ENCODE measurements at regions not wholly inside any gene's neighbourhood (a gene's known extent, or its start where the extent isn't known, plus 50 kb on each side); places are given as distances from the start of the nearest gene placed in this dataset.

GRCh38 chr2:198698230-198698629, 759.5 kb downstream of the SATB2 start:
- Histone ChIP-seq H4K8ac (ENCODE audit: low read length) (no peak overlapping the region), H3K4me1 (ENCODE audit: control insufficient read depth, insufficient read depth, low read depth, low read length) (no peaks in the 10 kb centered on the region), H2AK5ac (ENCODE audit: low read length, severe bottlenecking) (no peak overlapping the region)

GRCh38 chr2:198697794-198698193, 759.9 kb downstream of the SATB2 start:
- Histone ChIP-seq H3K9me3 (ENCODE audit: control insufficient read depth, low read length) (no peaks in the 10 kb centered on the region), H3K79me1 (replicated peaks; ENCODE audit: low read length, poor library complexity, severe bottlenecking) (no peaks in the 10 kb centered on the region), H3K18ac (ENCODE audit: low read depth in 1 of 2, low read length in 2 of 2) (no peak overlapping the region), H3K4me3 (ENCODE audit: insufficient read depth in 1 of 2, low read depth in 1 of 2, low read length in 2 of 2) (no peak overlapping the region), H2BK5ac (ENCODE audit: low read depth, low read length, poor library complexity, severe bottlenecking) (no peak overlapping the region), H2BK120ac (ENCODE audit: low read depth, low read length) (no peak overlapping the region), H3K9ac (ENCODE audit: low read length) (no peak overlapping the region), H3K27ac (ENCODE audit: low read length, poor library complexity, severe bottlenecking) (no peak overlapping the region), H2AFZ (ENCODE audit: low read depth, low read length) (no peak overlapping the region), H3K36me3 (ENCODE audit: control insufficient read depth in 1 of 2, insufficient read depth in 2 of 2, low read depth in 1 of 2, low read length in 2 of 2) (no peaks in the 10 kb centered on the region), H3K4me2 (ENCODE audit: low read length, poor library complexity, severe bottlenecking) (no peak overlapping the region), H4K8ac (ENCODE audit: low read length) (no peak overlapping the region), H3K4me1 (ENCODE audit: control insufficient read depth, insufficient read depth, low read depth, low read length) (no peaks in the 10 kb centered on the region), H2BK12ac (ENCODE audit: low read length in 2 of 2) (no peak overlapping the region), H2BK15ac (ENCODE audit: low read depth, poor library complexity, severe bottlenecking) (no peak overlapping the region), H3K23ac (ENCODE audit: low read length in 2 of 2) (no peak overlapping the region), H3K4ac (ENCODE audit: low read depth in 1 of 2, low read length in 2 of 2) (no peak overlapping the region), H3K27me3 (ENCODE audit: control insufficient read depth in 1 of 2, insufficient read depth in 1 of 2, low read length in 2 of 2) (no peaks in the 10 kb centered on the region), H4K91ac (ENCODE audit: low read length) (no peak overlapping the region), H3K14ac (ENCODE audit: low read length in 2 of 2) (no peak overlapping the region), H2AK5ac (ENCODE audit: low read length, severe bottlenecking) (no peak overlapping the region)
- no peak for DNase-seq

More at GRCh38 chr2:198698230-198698629, 759.5 kb downstream of the SATB2 start:
- no peak overlapping the region for H3K4me3 ChIP-seq (ENCODE audit: insufficient read depth in 1 of 2, low read depth in 1 of 2, low read length in 2 of 2)
- no peak overlapping the region for H3K14ac ChIP-seq (ENCODE audit: low read length in 2 of 2)
- no peaks in the 10 kb centered on the region for H3K9me3 ChIP-seq (ENCODE audit: control insufficient read depth, low read length)
- H3K18ac ChIP-seq (ENCODE audit: low read depth in 1 of 2, low read length in 2 of 2): no peak overlapping the region
- H4K91ac ChIP-seq (ENCODE audit: low read length): no peak overlapping the region
- DNase-seq: no peak
- no peak overlapping the region for H2BK5ac ChIP-seq (ENCODE audit: low read depth, low read length, poor library complexity, severe bottlenecking)
- no peak overlapping the region for H2BK120ac ChIP-seq (ENCODE audit: low read depth, low read length)
- no peak overlapping the region for H3K4me2 ChIP-seq (ENCODE audit: low read length, poor library complexity, severe bottlenecking)
- H3K36me3 ChIP-seq (ENCODE audit: control insufficient read depth in 1 of 2, insufficient read depth in 2 of 2, low read depth in 1 of 2, low read length in 2 of 2): no peaks in the 10 kb centered on the region
- no peak overlapping the region for H2BK15ac ChIP-seq (ENCODE audit: low read depth, poor library complexity, severe bottlenecking)
- no peak overlapping the region for H2AFZ ChIP-seq (ENCODE audit: low read depth, low read length)
- H3K27me3 ChIP-seq (ENCODE audit: control insufficient read depth in 1 of 2, insufficient read depth in 1 of 2, low read length in 2 of 2): no peaks in the 10 kb centered on the region
- H3K9ac ChIP-seq (ENCODE audit: low read length): no peak overlapping the region
- H3K23ac ChIP-seq (ENCODE audit: low read length in 2 of 2): no peak overlapping the region
- no peak overlapping the region for H3K4ac ChIP-seq (ENCODE audit: low read depth in 1 of 2, low read length in 2 of 2)
- H2BK12ac ChIP-seq (ENCODE audit: low read length in 2 of 2): no peak overlapping the region
- no peak overlapping the region for H3K27ac ChIP-seq (ENCODE audit: low read length, poor library complexity, severe bottlenecking)
- H3K79me1 ChIP-seq (replicated peaks; ENCODE audit: low read length, poor library complexity, severe bottlenecking): no peaks in the 10 kb centered on the region

DNA sequence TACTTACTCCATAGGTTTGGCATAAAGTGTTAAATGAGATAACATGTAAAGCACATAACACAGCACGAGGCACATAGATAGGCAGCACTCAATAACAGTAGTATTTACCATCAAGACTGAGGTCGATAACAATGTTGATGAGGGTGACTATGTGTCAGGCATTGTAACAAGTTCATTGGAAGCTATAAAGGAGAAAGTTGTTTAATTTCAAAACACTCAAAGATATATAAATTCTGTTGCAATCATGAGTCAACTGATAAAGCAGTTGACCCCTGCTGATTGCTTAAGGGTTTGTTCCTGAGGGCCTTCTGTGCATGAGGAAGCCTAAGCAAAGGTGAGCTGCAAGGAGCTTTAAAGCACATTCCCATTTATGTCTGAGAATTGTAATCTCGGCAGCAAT, 760.5 kb downstream of the SATB2 start:
- no peaks in the 10 kb centered on the region for H3K4me1 ChIP-seq (ENCODE audit: control insufficient read depth, insufficient read depth, low read depth, low read length)
- H3K4me2 ChIP-seq (ENCODE audit: low read length, poor library complexity, severe bottlenecking): no peak overlapping the region
- H3K9ac ChIP-seq (ENCODE audit: low read length): no peak overlapping the region
- no peaks in the 10 kb centered on the region for H3K27me3 ChIP-seq (ENCODE audit: control insufficient read depth in 1 of 2, insufficient read depth in 1 of 2, low read length in 2 of 2)
- no peak overlapping the region for H2AFZ ChIP-seq (ENCODE audit: low read depth, low read length)
- no peak overlapping the region for H2BK15ac ChIP-seq (ENCODE audit: low read depth, poor library complexity, severe bottlenecking)
- H3K9me3 ChIP-seq (ENCODE audit: control insufficient read depth, low read length): no peaks in the 10 kb centered on the region
- no peak overlapping the region for H2AK5ac ChIP-seq (ENCODE audit: low read length, severe bottlenecking)
- 100% methylated on average over 1 of the region's 3 CpGs for WGBS
- H2BK12ac ChIP-seq (ENCODE audit: low read length in 2 of 2): no peak overlapping the region
- H3K79me1 ChIP-seq (replicated peaks; ENCODE audit: low read length, poor library complexity, severe bottlenecking): no peaks in the 10 kb centered on the region
- H3K23ac ChIP-seq (ENCODE audit: low read length in 2 of 2): no peak overlapping the region
- H3K4me3 ChIP-seq (ENCODE audit: insufficient read depth in 1 of 2, low read depth in 1 of 2, low read length in 2 of 2): no peak overlapping the region
- H2BK5ac ChIP-seq (ENCODE audit: low read depth, low read length, poor library complexity, severe bottlenecking): no peak overlapping the region
- H3K4ac ChIP-seq (ENCODE audit: low read depth in 1 of 2, low read length in 2 of 2): no peak overlapping the region
- no peak overlapping the region for H4K91ac ChIP-seq (ENCODE audit: low read length)
- no peak for DNase-seq
- H2BK120ac ChIP-seq (ENCODE audit: low read depth, low read length): no peak overlapping the region
- H3K36me3 ChIP-seq (ENCODE audit: control insufficient read depth in 1 of 2, insufficient read depth in 2 of 2, low read depth in 1 of 2, low read length in 2 of 2): no peaks in the 10 kb centered on the region
- no peak overlapping the region for H3K18ac ChIP-seq (ENCODE audit: low read depth in 1 of 2, low read length in 2 of 2)
- no peak overlapping the region for H3K14ac ChIP-seq (ENCODE audit: low read length in 2 of 2)
- no peak overlapping the region for H3K27ac ChIP-seq (ENCODE audit: low read length, poor library complexity, severe bottlenecking)
- H4K8ac ChIP-seq (ENCODE audit: low read length): no peak overlapping the region

GRCh38 chr2:198695879-198696278, 761.9 kb downstream of the SATB2 start:
- H3K79me1 ChIP-seq (replicated peaks; ENCODE audit: low read length, poor library complexity, severe bottlenecking): no peaks in the 10 kb centered on the region
- H2BK15ac ChIP-seq (ENCODE audit: low read depth, poor library complexity, severe bottlenecking): no peak overlapping the region
- H3K4ac ChIP-seq (ENCODE audit: low read depth in 1 of 2, low read length in 2 of 2): no peak overlapping the region
- no peak overlapping the region for H3K4me2 ChIP-seq (ENCODE audit: low read length, poor library complexity, severe bottlenecking)
- no peaks in the 10 kb centered on the region for H3K36me3 ChIP-seq (ENCODE audit: control insufficient read depth in 1 of 2, insufficient read depth in 2 of 2, low read depth in 1 of 2, low read length in 2 of 2)
- H2BK120ac ChIP-seq (ENCODE audit: low read depth, low read length): no peak overlapping the region
- no peak overlapping the region for H3K23ac ChIP-seq (ENCODE audit: low read length in 2 of 2)
- H4K8ac ChIP-seq (ENCODE audit: low read length): no peak overlapping the region
- no peaks in the 10 kb centered on the region for H3K9me3 ChIP-seq (ENCODE audit: control insufficient read depth, low read length)
- no peak overlapping the region for H3K14ac ChIP-seq (ENCODE audit: low read length in 2 of 2)
- H2AFZ ChIP-seq (ENCODE audit: low read depth, low read length): no peak overlapping the region
- no peak overlapping the region for H3K18ac ChIP-seq (ENCODE audit: low read depth in 1 of 2, low read length in 2 of 2)
- H3K4me3 ChIP-seq (ENCODE audit: insufficient read depth in 1 of 2, low read depth in 1 of 2, low read length in 2 of 2): no peak overlapping the region
- H3K9ac ChIP-seq (ENCODE audit: low read length): no peak overlapping the region
- H2BK12ac ChIP-seq (ENCODE audit: low read length in 2 of 2): no peak overlapping the region
- no peak overlapping the region for H2AK5ac ChIP-seq (ENCODE audit: low read length, severe bottlenecking)
- no peak for DNase-seq
- H4K91ac ChIP-seq (ENCODE audit: low read length): no peak overlapping the region
- H3K4me1 ChIP-seq (ENCODE audit: control insufficient read depth, insufficient read depth, low read depth, low read length): no peaks in the 10 kb centered on the region
- no peaks in the 10 kb centered on the region for H3K27me3 ChIP-seq (ENCODE audit: control insufficient read depth in 1 of 2, insufficient read depth in 1 of 2, low read length in 2 of 2)
- H3K27ac ChIP-seq (ENCODE audit: low read length, poor library complexity, severe bottlenecking): no peak overlapping the region
- no peak overlapping the region for H2BK5ac ChIP-seq (ENCODE audit: low read depth, low read length, poor library complexity, severe bottlenecking)
